CD4-positive, alpha-beta T cell (primary cell): ENCODE measurements at regions not wholly inside any gene's neighbourhood (a gene's known extent, or its start where the extent isn't known, plus 50 kb on each side); places are given as distances from the start of the nearest gene placed in this dataset.

Experiments used
- ATAC-seq: fragments of 200-7000 bp; cut with Tn5 transposase; one replicate; pipeline ENCODE4 v1.10.0; 2022; ENCODE audit warnings: mild to moderate bottlenecking; ENCODE audit not compliant: poor library complexity
- CTCF ChIA-PET: fragments of 350-600 bp; sonication (Branson Sonifier 250); formaldehyde crosslinking; loops from one replicate; lab custom pipeline; 2021; ENCODE audit warnings: antibody characterized with exemption, inconsistent platforms; lab: Charles Lee
- POLR2A ChIA-PET: fragments of 350-600 bp; sonication (Branson Sonifier 250); formaldehyde crosslinking; loops from one replicate; lab custom pipeline; 2021; ENCODE audit warnings: antibody characterized with exemption, inconsistent platforms; lab: Charles Lee
- DNase-seq, 14 experiments: peaks; one replicate each; pipeline ENCODE4 v3.0.0-alpha.2; 2013 to 2020; ENCODE audit warnings: mixed read lengths in 2 of 14
- H3K27ac ChIP-seq, 2 donors: one replicate each; pipeline versions ENCODE4 v1.5.1 to v1.7.0; 2013; ENCODE audit warnings: low read length in 2 of 2, low read depth in 1 of 2, mild to moderate bottlenecking in 1 of 2
- H3K27me3 ChIP-seq, 2 experiments: 1 replicate in 1 of 2; 2 replicates in 1 of 2; pipeline versions ENCODE4 v1.6.1 to v1.7.0; 2013; ENCODE audit warnings: low read length in 2 of 2, control low read depth in 1 of 2, mild to moderate bottlenecking in 1 of 2, moderate library complexity in 1 of 2; ENCODE audit not compliant: insufficient read depth in 2 of 2, control insufficient read depth in 1 of 2
- H3K36me3 ChIP-seq: one replicate; pipeline ENCODE4 v1.6.1; 2013; ENCODE audit warnings: low read length, control low read depth; ENCODE audit not compliant: insufficient read depth
- H3K4me1 ChIP-seq: one replicate; pipeline ENCODE4 v1.6.1; 2013; ENCODE audit warnings: low read length, control low read depth; ENCODE audit not compliant: insufficient read depth
- H3K4me3 ChIP-seq: one replicate; pipeline ENCODE4 v1.5.1; 2013; ENCODE audit warnings: mild to moderate bottlenecking, low read length, moderate library complexity
- H3K9me3 ChIP-seq, 2 experiments: 1 replicate in 1 of 2; 2 replicates in 1 of 2; pipeline versions ENCODE4 v1.6.1 to v1.7.0; 2013; ENCODE audit warnings: low read length in 2 of 2, mild to moderate bottlenecking in 2 of 2, control low read depth in 1 of 2, moderate library complexity in 1 of 2; ENCODE audit not compliant: control insufficient read depth in 1 of 2, insufficient read depth in 1 of 2
- H3K27ac Mint-ChIP-seq: one replicate; pipeline ENCODE4 v1.8.0; 2020; ENCODE audit warnings: mixed read lengths
- H3K27me3 Mint-ChIP-seq: one replicate; pipeline ENCODE4 v1.8.0; 2021; ENCODE audit warnings: mixed read lengths
- H3K36me3 Mint-ChIP-seq: one replicate; pipeline ENCODE4 v1.8.0; 2021; ENCODE audit warnings: low read depth, mixed read lengths
- H3K4me1 Mint-ChIP-seq: one replicate; pipeline ENCODE4 v1.8.0; 2021; ENCODE audit warnings: low read depth, mixed read lengths
- H3K4me3 Mint-ChIP-seq: one replicate; pipeline ENCODE4 v1.8.0; 2020; ENCODE audit warnings: mild to moderate bottlenecking, mixed read lengths
- H3K9me3 Mint-ChIP-seq: one replicate; pipeline ENCODE4 v1.8.0; 2020; ENCODE audit warnings: mixed read lengths
- CTCF ChIP-seq: fragments of 200-600 bp; IDR thresholded peaks from one replicate; pipeline ENCODE4 v1.8.0; 2022; ENCODE audit warnings: antibody characterized with exemption, mild to moderate bottlenecking
- intact Hi-C, 2 experiments: fragments of 100-400 bp; cut with DNase I in 1 of 2; cut with micrococcal nuclease in 1 of 2; formaldehyde crosslinking; loops; one replicate each; pipeline versions ENCODE4 v1.15.1 to v1.9.0; 2023 to 2025; cut with DNase I, micrococcal nuclease

- no peak for ATAC-seq
- Mint-ChIP-seq H3K4me1 (no peaks in the 10 kb centered on the region), H3K36me3 (no peaks in the 10 kb centered on the region), H3K27me3 (no peaks in the 10 kb centered on the region), H3K4me3 (no peak overlapping the region), H3K27ac (no peak overlapping the region), H3K9me3 (peaks cover 3% of the 10 kb centered on the region)
- ChIA-PET POLR2A (no interaction called here), CTCF (no interaction called here)
- H3K27me3 ChIP-seq: no peaks in the 10 kb centered on the region
- DNase-seq: no peak
- H3K9me3 ChIP-seq: peaks cover 0 to 4% of the 10 kb centered on the region in 2 experiments
- H3K4me1 ChIP-seq: no peaks in the 10 kb centered on the region
- no peaks in the 10 kb centered on the region for H3K36me3 ChIP-seq
- TF ChIP-seq CTCF: no peak
- H3K27ac ChIP-seq: no peak overlapping the region
- intact Hi-C loops: no loop called here
- no peak overlapping the region for H3K4me3 ChIP-seq
Observed at GRCh38 chr17:53924530-53925455, 102.1 kb downstream of the KIF2B start.

DNA sequence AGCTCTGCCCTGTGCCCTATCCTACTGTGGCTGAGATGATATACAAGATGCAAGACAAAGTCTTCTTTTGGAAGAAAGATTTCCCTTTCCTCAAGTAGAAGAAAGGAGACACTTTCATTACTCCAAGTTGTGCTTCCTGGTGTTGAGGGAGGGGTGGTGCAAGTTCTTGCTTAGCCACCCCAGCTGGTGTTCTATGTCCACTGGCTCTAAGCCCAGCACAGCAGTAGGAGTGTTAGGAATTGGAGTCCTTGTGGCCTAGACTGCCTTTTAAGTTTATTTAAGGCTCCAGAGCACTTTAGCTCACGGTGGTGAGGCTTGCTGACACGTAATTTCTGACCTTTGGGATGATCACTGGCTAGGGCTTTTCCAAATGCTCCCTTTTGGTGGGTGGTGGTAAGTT, 109.7 kb downstream of the KIF2B start:
- Histone ChIP-seq H3K36me3 (no peaks in the 10 kb centered on the region), H3K4me1 (no peaks in the 10 kb centered on the region), H3K4me3 (no peak overlapping the region), H3K27me3 (no peaks in the 10 kb centered on the region), H3K9me3 (peaks cover 0 to 4% of the 10 kb centered on the region in 2 experiments), H3K27ac (no peak overlapping the region)
- Mint-ChIP-seq H3K27ac (no peak overlapping the region), H3K27me3 (no peaks in the 10 kb centered on the region), H3K36me3 (no peaks in the 10 kb centered on the region), H3K4me1 (no peaks in the 10 kb centered on the region), H3K9me3 (peaks cover 7% of the 10 kb centered on the region), H3K4me3 (no peak overlapping the region)
- DNase-seq (no peak), ATAC-seq (no peak)
- ChIA-PET CTCF (no interaction called here), POLR2A (no interaction called here)
- intact Hi-C loops: no loop called here
- no peak for TF ChIP-seq CTCF

GRCh38 chr17:53934931-53935330, 112.2 kb downstream of the KIF2B start:
- ATAC-seq: no peak
- Mint-ChIP-seq H3K4me3 (no peak overlapping the region), H3K27me3 (no peaks in the 10 kb centered on the region), H3K4me1 (no peaks in the 10 kb centered on the region), H3K27ac (no peak overlapping the region), H3K36me3 (no peaks in the 10 kb centered on the region), H3K9me3 (peaks cover 6% of the 10 kb centered on the region)
- intact Hi-C loops: no loop called here
- H3K9me3 ChIP-seq: no peaks in the 10 kb centered on the region
- no peaks in the 10 kb centered on the region for H3K4me1 ChIP-seq
- CTCF ChIA-PET: no interaction called here
- TF ChIP-seq CTCF: no peak
- no peak for DNase-seq
- no peaks in the 10 kb centered on the region for H3K27me3 ChIP-seq
- no peaks in the 10 kb centered on the region for H3K36me3 ChIP-seq
- no peak overlapping the region for H3K4me3 ChIP-seq
- H3K27ac ChIP-seq: no peak overlapping the region
- POLR2A ChIA-PET: no interaction called here
